ENCODE measurements at regions not wholly inside any gene's neighbourhood (a gene's known extent, or its start where the extent isn't known, plus 50 kb on each side); places are given as distances from the start of the nearest gene placed in this dataset.

GRCh38 chr14:36402867-36403266 lies 82.4 kb upstream of the MBIP start:
- no peak for TF ChIP-seq CTCF (IDR thresholded peaks at IDR 0.05)
- TF ChIP-seq POLR2A (IDR thresholded peaks at IDR 0.05): no peak

Data from body of pancreas (tissue), 4 donors.